Stimulated activated CD4-positive, alpha-beta T cell treated with anti-CD3 and anti-CD28 coated beads, Interleukin-12 subunit alpha, Interleukin-12 subunit beta, amount 100 ng/mL, for 24 hours (primary cell): ENCODE measurements at regions not wholly inside any gene's neighbourhood (a gene's known extent, or its start where the extent isn't known, plus 50 kb on each side); places are given as distances from the start of the nearest gene placed in this dataset.

Experiments used
- DNase-seq, 2 experiments: peaks; one replicate each; pipeline ENCODE4 v3.0.0-alpha.2; 2020; ENCODE audit warnings: low read depth in 2 of 2

GRCh38 chr5:74916831-74917710 lies 50.9 kb upstream of the FAM169A start:
- no peak for DNase-seq
